ENCODE measurements at regions not wholly inside any gene's neighbourhood (a gene's known extent, or its start where the extent isn't known, plus 50 kb on each side); places are given as distances from the start of the nearest gene placed in this dataset.

- Histone ChIP-seq H3K4me1 (ENCODE audit: control insufficient read depth, low read length) (no peaks in the 10 kb centered on the region), H4K20me1 (ENCODE audit: control insufficient read depth, insufficient read depth, low read depth, low read length) (no peaks in the 10 kb centered on the region), H3K79me2 (ENCODE audit: control insufficient read depth, low read length) (no peaks in the 10 kb centered on the region), H3K9me3 (ENCODE audit: control insufficient read depth, insufficient read depth, low read length) (no peaks in the 10 kb centered on the region), H3K27me3 (ENCODE audit: control insufficient read depth, low read length) (no peaks in the 10 kb centered on the region), H3K4me3 (ENCODE audit: low read length) (no peak overlapping the region), H3K4me2 (ENCODE audit: low read length) (no peak overlapping the region), H3K9me2 (replicated peaks; ENCODE audit: control insufficient read depth, low read length) (no peaks in the 10 kb centered on the region), H3K27ac (ENCODE audit: low read depth, low read length) (no peak overlapping the region), H3K36me3 (ENCODE audit: control insufficient read depth, low read length) (no peaks in the 10 kb centered on the region), H3F3A (ENCODE audit: control insufficient read depth, insufficient read depth) (no peaks in the 10 kb centered on the region)
- TF ChIP-seq CTCF (IDR thresholded peaks at IDR 0.05; ENCODE audit: low read depth, low read length, poor library complexity, severe bottlenecking) (no peak), EZH2phosphoT487 (IDR thresholded peaks at IDR 0.05; ENCODE audit: borderline replicate concordance, low read length) (no peak)
These were observed 520.8 kb downstream of the GRIN2A start for GRCh38 chr16:9661336-9662017.

GRCh38 chr16:9663588-9663987, 518.6 kb downstream of the GRIN2A start:
- Histone ChIP-seq H4K20me1 (ENCODE audit: control insufficient read depth, insufficient read depth, low read depth, low read length) (no peaks in the 10 kb centered on the region), H3K27ac (ENCODE audit: low read depth, low read length) (no peak overlapping the region), H3K4me1 (ENCODE audit: control insufficient read depth, low read length) (no peaks in the 10 kb centered on the region), H3K4me3 (ENCODE audit: low read length) (no peak overlapping the region), H3K27me3 (ENCODE audit: control insufficient read depth, low read length) (no peaks in the 10 kb centered on the region), H3K9me3 (ENCODE audit: control insufficient read depth, insufficient read depth, low read length) (no peaks in the 10 kb centered on the region), H3F3A (ENCODE audit: control insufficient read depth, insufficient read depth) (no peaks in the 10 kb centered on the region), H3K36me3 (ENCODE audit: control insufficient read depth, low read length) (no peaks in the 10 kb centered on the region), H3K4me2 (ENCODE audit: low read length) (no peak overlapping the region), H3K9me2 (replicated peaks; ENCODE audit: control insufficient read depth, low read length) (no peaks in the 10 kb centered on the region), H3K79me2 (ENCODE audit: control insufficient read depth, low read length) (no peaks in the 10 kb centered on the region)
- TF ChIP-seq CTCF (IDR thresholded peaks at IDR 0.05; ENCODE audit: low read depth, low read length, poor library complexity, severe bottlenecking): no peak
- TF ChIP-seq EZH2phosphoT487 (IDR thresholded peaks at IDR 0.05; ENCODE audit: borderline replicate concordance, low read length): no peak

- Histone ChIP-seq H3K9me2 (replicated peaks; ENCODE audit: control insufficient read depth, low read length) (no peaks in the 10 kb centered on the region), H3K27me3 (ENCODE audit: control insufficient read depth, low read length) (no peaks in the 10 kb centered on the region), H3K4me2 (ENCODE audit: low read length) (no peak overlapping the region), H3K36me3 (ENCODE audit: control insufficient read depth, low read length) (no peaks in the 10 kb centered on the region), H3K9me3 (ENCODE audit: control insufficient read depth, insufficient read depth, low read length) (no peaks in the 10 kb centered on the region), H3K27ac (ENCODE audit: low read depth, low read length) (no peak overlapping the region), H3K4me3 (ENCODE audit: low read length) (no peak overlapping the region), H4K20me1 (ENCODE audit: control insufficient read depth, insufficient read depth, low read depth, low read length) (no peaks in the 10 kb centered on the region), H3K79me2 (ENCODE audit: control insufficient read depth, low read length) (no peaks in the 10 kb centered on the region), H3F3A (ENCODE audit: control insufficient read depth, insufficient read depth) (no peaks in the 10 kb centered on the region), H3K4me1 (ENCODE audit: control insufficient read depth, low read length) (no peaks in the 10 kb centered on the region)
- TF ChIP-seq EZH2phosphoT487 (IDR thresholded peaks at IDR 0.05; ENCODE audit: borderline replicate concordance, low read length) (no peak), CTCF (IDR thresholded peaks at IDR 0.05; ENCODE audit: low read depth, low read length, poor library complexity, severe bottlenecking) (no peak)
These were observed 516.4 kb downstream of the GRIN2A start for GRCh38 chr16:9665851-9666271.

Measured in DOHH2 (cell line).